Right renal cortex interstitium (tissue), 3 donors: ENCODE measurements at regions not wholly inside any gene's neighbourhood (a gene's known extent, or its start where the extent isn't known, plus 50 kb on each side); places are given as distances from the start of the nearest gene placed in this dataset.
"Not testable (repeated sequence)": the region's sequence is repeated elsewhere in the genome, so short reads cannot be mapped to it uniquely, and the experiment has no call there.

ENCODE experiments used
- DNase-seq, 3 donors: peaks; one replicate each; pipeline ENCODE4 v3.0.0-alpha.2; 2013; ENCODE audit warnings: low read depth in 3 of 3, low spot score in 2 of 3

DNA sequence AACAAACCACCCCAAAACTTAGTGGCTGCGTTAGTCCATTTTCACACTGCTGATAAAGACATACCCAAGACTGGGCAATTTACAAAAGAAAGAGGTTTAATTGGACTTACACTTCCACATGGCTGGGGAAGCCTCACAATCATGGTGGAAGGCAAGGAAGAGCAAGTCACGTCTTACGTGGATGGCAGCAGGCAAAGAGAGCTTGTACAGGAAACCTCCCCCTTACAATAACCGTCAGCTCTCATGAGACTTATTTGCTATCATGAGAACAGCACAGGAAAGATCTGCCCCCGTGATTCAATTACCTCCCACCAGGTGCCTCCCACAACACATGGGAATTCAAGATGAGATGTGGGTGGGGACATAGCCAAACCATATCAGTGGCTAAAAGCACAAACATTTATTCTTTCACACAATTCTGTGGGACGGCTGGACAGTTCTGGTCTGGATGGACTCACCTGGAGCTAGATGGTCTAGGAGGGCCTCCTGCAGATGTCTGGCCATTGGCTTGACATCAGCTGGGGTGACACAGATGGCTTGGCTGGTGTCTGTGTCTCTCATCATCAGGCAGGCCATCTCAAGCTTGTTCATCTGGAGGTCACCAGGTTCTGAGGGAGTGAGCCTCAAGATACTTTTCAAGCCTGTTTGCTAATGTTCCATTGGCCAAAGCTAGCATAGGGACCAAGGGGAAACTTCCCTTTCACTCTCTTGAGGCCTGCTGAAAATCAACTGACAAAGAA is 104.1 kb downstream of the SMIM20 start:
- not testable (repeated sequence) for DNase-seq

DNA sequence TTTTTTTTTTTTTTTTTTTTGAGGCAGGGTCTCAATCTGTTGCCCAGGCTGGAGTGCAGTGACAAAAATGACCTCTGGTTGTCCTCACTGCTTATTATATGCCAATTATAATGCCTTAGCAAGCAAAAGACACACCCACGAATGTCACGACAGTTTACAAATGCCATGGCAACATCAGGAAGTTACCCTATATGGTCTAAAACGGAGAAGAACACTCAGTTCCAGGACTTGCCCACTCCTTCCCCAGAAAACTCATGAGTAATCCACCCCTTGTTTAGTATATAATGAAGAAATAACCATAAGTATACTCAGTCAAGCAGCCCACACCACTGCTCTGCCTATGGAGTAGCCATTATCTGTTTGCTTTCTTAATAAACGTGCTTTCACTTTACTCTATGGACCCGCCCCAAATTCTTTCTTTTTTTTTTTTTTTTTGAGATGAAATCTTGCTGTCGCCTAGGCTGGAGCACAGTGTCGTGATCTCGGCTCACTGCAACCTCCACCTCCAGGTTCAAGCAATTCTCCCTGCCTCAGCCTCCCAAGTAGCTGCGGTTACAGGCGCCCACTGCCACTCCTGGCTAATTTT is 106.2 kb downstream of the SMIM20 start:
- no peak for DNase-seq

DNA sequence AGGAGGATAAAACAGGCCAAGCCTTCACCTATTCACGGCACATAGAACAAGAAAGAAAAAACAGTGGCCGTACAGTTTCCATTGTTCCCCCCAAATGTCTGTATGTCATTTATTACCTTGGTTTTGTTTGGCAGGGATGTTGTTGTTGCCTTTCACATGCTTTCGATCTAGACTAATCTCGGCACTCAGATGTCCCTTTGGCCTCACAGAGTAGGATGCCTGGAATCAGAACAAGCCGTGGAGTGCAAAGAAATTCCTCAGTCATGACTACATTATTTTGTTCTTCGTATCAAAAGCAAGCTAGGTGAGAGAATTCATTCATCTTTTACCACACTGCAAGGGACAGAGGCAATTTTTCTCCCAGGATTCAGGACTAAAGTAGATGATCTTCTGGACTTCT is 106.9 kb downstream of the SMIM20 start:
- DNase-seq: no peak

DNA sequence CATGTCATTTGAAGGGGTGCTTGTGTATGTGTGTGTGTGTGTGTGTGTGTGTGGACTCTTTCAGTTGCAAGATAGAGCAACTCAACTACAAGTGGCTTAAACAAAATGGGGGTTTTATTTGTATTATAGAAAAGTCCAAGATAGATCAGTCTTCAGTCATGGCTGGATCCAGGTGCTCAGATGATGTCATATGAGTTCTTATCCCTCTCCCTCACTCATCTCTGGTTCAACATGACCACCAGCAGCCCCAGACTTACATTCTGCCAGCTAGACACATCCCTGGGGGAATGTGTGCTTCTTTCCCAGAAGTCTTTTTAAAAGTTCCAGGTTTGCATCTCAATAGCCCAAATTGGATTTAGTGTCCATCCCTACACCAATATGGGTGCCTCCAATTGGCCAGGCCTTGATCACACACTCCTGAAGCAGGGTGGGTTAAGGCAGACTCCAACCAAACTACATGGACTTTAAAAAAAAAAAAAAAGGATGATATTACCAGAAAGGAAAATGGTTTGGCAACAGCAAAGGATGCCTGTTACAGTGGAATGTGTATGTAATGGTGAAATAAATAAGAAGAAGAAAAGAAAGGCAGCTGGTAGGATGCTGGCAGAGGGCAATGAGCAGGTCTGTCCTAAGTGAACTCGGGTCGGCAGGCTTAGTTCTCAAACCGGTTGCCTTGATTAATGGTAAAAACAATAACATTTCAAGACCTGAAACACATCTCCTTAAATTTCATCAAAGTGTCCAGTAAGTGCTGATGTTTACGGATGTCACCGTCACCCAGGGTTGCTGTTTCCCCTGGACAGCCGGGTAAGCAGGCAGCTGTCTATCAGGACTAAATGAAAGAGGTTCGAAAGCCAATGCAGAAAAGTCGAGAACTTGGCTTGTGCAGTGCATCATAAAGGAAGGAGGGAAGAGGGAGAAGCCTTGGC is 107.7 kb downstream of the SMIM20 start:
- no peak for DNase-seq

DNA sequence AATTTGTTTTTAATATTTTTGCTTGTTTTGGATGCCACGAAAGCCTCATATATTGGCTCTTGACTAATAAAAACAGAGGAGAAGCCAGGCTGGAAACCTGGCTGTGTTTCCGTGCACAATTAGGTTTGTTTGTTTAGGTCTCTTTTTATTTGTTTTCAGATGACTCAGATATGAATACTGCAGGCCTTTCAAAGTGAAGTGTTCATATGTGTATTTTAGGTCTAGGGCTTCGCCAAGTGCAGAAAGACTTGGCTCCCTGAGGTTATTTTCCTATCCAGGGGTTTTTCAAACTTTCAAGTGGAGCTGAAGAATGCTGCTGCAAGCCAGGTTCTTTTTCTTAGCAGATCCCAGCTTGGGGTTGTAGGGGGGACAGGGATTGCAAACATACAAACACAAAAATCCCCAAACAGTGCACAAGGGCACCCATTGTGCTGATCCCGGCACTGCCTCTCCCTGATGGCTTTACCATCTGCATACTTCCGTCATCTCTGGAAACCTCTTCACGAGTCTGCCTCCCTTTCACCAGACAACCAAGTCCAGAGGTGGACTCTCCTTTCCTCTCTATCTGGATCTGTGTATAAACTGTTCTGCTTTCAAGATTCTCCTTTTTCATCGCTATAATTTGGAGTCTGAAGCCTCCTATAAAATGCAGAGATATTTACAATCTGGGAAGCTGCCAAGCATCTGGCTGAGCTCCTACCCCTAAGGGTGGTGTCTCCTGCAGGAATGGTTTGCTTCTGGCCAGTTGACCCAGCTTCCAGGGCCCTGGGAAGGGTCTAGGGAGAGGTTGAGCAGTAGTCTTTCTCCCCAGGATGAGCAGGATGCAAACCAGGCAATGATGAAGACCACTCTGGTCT is 108.6 kb downstream of the SMIM20 start:
- no peak for DNase-seq

DNA sequence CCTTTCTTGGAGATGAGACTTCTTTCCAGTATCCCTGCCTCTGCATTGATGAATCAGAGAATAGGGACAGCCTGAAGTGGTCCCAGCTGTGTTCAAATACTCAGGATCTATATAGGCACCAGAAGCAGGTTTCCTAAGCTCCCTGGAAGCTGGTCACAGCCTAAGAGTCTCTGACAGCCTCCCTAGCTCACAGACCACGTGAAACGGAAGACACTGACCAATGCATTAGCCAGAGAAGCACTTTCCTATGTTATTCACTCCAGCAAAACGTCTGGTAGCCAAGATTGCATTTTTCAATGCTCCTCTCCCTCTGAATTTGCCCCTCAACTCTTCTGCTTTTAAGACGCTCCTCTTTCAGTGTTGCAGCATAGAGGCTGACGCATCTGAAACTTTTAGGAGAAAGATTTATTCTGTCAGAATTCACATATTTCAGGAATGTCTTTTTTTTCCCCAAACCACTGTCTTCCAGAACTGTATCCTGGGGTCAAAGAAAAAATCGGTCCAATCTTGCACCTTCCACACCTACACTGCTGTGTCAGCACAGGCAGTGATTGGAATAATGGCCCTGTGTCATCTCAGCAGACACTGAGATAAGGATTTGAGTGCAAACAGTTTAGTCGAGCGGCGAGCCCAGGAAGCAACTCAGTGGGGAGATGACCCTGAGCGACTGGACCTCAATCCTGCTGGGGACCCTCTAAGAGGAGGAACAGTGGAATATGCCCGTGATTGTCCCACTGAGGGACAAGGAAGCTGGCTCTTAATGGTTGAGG is 109.4 kb downstream of the SMIM20 start:
- DNase-seq: no peak

DNA sequence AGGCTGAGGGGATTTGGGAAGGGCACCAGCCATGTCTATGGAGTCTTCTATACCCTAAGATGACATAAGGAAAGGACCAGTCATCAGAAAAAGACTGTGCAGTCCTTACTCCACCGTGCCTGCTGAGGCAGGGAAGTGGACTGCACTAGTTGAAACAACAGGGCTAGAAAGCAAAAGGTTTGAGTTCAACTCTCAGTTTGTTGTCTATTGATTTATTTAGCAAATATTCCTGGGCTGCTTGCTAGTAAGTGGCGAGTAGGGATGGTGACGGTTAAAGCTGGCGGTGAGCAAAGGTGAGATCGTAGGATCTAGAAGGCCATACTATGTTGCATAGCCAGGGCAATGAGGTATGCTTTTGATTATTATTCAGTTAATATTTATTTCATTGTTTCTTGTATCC is 110.1 kb downstream of the SMIM20 start:
- no peak for DNase-seq

DNA sequence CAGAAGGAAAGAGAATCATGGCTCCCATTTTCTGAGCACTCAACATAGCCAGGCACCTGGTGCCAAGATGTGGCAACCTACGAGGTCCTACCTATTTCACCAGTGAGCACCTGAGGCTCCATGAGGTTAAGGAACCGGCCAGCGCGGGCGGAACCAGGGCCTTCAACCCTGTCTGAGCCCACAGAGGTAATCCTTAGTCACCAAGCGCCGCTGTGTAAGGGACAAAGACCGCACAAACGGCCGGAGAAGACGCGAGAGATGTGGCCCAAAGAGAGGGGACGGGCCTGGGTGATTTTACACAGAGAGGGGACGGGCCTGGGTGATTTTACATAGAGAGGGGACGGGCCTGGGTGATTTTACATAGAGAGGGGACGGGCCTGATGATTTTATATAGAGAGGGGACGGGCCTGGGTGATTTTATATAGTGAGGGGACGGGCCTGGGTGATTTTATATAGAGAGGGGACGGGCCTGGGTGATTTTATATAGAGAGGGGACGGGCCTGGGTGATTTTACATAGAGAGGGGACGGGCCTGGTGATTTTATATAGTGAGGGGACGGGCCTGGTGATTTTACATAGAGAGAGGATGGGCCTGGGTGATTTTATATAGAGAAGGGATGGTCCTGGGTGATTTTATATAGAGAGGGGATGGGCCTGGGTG is 114.2 kb downstream of the SMIM20 start:
- no peak for DNase-seq

DNA sequence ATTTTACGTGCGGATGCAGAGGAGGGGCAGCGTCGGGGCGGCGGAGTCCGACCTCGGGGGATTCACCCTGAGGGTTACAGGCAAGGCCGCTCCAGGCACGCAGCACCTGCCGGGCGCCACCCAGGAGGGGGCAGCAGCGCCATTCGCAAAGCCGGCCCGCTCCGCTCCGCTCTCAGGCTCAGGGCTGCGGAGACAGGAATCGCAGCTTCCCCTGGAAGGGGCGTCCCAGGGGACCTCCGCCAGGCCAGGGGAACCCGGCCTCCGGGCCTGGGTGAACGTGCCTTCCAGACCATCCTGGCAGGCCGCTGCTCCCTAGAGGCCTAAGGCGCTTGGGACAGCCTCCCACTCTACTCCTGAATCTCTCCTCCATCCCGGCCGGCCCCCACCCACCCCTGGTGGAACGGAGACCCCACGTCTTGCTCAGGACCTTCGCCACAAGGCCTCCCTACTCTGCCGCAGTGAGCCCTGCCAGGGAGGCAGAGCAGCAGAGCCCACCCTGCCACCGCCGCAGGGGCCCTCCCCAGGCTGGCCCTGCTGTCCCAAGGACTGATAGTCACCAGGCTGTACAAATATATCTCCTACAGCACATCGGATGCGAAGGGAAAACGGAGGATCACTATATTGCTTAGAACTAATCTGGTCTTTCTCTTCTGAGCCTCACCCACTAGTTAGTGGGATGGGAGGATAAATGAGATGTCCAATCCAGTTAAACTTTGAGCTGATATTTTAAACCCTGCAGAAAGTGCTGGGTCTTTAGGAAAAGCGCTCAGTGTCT is 115.0 kb downstream of the SMIM20 start:
- peak in 1 of 3 donors; percentile 49 for DNase-seq

DNA sequence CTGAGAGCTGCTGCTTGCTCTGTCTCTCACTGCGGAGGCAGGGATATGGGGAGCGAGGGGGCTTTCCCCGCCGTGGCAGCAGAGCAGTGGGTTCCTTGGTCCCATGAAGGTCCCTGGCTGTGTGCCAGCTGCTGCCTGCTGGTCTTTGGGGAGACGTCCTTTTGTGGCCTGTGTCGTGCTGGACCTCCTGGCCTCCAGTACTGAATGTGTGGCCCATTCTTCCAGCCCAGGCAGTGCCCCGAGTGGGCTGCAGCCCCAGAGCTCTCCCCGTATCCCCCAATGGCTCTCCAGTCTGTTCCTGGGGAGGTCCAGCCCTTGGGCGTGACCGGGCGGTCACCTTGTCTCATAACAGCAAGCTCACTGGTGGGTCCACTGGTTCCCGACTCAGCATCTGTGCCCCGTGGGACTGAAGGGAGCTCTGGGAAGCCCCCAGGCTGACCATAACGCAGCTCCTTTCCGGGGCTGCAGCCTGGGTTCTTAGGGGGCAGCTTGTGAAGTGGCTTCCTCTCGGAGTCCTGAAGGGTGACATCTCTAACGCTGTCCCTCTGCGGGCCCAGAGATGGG is 115.6 kb downstream of the SMIM20 start:
- DNase-seq: no peak

DNA sequence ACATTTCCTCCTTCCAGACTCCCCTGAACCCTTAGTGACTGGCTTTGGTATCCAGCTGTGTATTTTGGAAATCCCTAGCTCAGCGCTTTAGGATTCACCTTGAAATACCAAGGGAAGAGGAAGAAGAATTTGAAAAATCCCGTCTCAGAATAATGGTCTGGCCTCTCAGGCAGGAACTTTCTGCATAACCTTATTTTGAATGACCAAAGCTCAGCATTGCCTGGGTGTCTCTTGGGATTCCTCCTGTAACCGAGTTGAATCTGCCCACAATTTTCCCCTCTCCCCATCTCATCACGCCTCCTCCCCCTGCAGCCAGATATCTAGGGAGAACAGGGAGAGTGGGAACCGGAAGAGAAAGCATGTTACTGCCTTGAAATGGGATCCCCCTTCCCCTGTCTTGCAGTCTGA is 116.2 kb downstream of the SMIM20 start:
- no peak for DNase-seq

DNA sequence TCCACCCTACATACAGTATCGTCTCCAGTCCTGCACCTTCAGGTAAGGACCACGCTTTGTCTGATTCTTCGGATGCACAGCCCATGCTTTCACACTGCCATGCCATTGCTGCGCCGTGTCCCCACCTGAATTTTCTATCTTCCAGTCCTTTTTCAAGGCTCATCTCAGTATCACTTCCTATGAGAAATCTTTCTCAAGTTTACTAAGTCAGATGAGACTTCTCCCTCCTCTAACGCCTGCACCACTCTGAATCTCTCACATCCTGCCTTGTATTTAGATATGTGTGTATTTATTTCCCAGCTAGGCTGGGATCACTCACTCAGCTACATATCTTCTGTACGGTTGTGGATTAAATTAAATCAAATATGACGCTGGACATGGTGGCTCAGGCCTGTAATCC is 116.8 kb downstream of the SMIM20 start:
- DNase-seq: no peak

DNA sequence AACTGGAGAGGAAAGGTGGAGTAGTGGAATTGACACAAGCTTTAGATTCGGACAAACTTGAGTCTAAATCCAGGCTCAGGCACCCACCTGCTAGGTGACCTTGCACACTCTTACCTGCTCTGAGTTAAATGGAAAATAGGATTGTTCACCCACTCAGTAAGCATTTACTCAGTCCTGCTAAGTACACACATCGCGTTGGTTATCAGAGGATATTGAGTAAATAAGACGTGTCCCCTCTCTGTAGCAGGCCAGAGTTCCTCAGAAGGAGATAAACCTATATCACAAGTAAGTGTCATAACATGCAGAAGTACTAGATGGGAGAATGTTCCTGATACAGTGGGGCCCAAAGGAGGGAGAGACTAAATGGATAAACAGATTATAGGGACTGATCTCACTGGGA is 117.7 kb downstream of the SMIM20 start:
- DNase-seq: no peak

DNA sequence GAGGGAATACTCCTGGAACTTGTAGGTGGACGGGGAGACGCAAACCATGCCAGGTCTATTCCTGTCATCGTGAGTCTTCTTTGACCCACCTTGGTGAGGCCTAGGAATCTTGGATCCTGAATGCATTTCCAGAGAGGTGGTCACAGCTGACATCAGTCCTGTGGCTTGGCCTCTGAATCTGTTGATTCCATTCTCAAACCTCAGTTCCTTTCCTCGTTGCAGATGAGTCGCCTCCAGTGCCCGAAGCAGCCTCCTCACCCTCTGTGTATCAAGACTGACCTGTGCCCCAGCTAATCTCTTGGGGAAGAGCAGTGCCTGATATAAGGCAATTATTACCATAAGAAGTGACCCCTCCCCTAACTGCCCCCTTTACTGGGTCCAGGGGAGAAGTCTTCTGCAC is 118.1 kb downstream of the SMIM20 start:
- no peak for DNase-seq

DNA sequence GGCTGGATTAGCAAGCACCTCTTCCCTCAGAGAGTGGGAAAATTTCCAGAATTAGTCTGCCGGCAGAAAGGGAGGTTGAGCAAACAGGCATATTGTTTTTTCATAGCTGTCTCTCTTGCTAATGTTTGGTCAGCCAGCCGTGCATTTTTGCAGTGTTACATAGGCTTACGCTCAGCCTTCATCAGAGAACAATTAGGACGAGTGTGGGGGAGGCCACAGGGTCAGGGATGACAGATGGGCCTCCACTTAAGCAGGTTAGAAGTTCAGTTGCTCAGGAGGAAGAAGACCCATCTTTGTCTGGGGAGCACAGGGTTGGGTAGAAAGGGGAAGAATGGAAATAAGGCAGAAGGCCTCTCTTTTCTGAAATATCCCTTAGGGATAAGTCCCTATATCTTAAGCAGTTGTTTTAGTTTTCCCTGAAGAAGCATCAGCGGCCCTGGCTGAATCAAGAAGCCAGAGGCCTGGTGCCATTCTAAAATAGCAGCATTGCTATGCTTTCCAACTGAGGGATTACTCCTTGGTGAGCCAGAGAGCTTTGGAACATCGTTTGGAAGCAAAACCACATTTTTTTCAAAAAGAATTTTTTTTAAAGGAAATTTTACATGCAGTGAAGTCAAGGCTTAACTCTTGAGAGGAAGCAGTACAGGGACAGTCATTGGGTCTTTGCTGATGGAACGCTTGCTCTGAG is 118.8 kb downstream of the SMIM20 start:
- DNase-seq: no peak

DNA sequence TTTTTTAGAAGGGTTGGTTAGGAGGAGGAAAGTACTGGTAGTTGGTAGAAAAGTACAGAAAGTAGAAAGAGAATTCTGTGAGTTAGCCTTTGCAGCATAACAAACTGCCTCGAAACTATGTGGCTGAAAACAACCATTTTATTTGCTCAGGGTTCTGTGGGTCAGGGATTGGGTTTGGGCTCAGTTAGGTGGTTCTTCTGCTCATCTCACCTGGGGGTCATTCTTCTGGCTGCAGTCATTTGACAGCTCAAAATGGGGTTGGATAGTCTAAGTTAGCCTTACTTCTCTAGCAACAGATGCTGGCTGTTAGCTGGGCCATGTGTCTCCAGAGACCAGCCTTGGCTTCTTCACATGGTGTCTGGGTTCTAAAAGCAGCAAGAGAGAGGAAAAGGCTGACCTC is 119.4 kb downstream of the SMIM20 start:
- DNase-seq: no peak

DNA sequence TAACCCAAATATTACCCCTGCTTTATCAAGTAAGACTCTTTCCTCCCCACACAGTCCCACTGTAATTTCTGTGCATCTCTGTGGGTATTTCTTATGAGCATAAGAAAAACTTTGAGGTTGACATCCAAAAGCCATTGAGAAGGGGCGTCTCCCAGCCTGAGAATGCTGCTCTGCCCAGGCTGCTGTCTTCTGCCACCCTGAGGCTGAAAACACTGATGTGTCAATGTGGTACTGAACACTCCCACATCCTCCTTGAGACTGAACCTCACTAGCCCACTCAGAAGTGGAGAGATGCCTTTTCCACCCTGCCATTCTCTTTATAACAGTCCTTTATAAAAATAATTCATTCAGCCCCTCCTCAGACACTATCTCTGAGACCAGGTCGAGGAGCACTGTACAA is 120.8 kb downstream of the SMIM20 start:
- no peak for DNase-seq

DNA sequence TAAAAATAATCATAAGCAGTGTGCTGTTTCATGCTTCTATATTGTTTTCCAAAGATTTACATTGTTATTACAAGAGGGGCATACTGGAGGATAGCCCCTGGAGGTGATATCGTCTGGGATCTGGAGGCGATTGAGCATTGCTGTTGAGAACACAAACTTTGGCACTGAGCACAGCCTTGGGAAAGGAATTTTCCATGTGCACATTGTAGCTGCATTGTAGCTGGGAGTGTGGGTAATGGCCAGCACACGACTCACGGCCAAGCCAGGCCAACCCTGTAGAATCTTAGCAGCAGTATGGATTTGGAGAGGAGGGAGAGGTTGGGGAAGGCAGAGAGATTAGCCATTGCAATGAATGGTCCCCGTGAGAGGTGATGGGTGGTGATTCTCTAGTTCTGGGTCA is 121.9 kb downstream of the SMIM20 start:
- DNase-seq: no peak
